HCEC 1CT (cell line): ENCODE measurements at regions not wholly inside any gene's neighbourhood (a gene's known extent, or its start where the extent isn't known, plus 50 kb on each side); places are given as distances from the start of the nearest gene placed in this dataset.

Source experiments
- DNase-seq: peaks from one replicate; pipeline ENCODE4 v3.0.0-alpha.2; 2017

GRCh38 chr6:71531841-71532240 lies 243.2 kb downstream of the OGFRL1 start:
- no peak for DNase-seq

- peak; percentile 38 for DNase-seq
Measured at GRCh38 chr6:71533939-71534379, 245.3 kb downstream of the OGFRL1 start.

- DNase-seq = no peak
Measured at GRCh38 chr6:71534921-71535320, 246.3 kb downstream of the OGFRL1 start.

- DNase-seq = peak; percentile 35
Measured at GRCh38 chr6:71537717-71538116, 249.1 kb downstream of the OGFRL1 start.

- DNase-seq = peak; percentile 65
Measured at GRCh38 chr6:71544028-71544427, 255.4 kb downstream of the OGFRL1 start.

DNA sequence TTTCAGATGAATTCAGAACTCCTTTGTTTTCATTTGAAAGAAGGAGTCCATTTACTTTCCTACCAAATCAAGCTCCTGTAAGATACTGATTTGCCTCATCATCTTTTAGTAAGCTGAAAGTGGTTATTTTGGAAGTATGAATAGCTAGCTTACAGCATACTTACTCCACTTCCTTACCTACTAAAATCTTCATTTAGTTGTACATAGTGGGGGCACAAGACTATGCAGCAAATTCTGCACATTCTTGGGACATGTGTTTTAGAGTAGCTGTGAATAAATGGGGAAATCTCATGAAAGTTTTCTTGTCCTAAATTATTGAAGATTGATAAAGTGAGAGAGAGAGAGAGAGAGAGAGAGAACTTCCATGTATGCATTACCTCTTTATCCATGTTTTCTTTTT lies 256.3 kb downstream of the OGFRL1 start:
- DNase-seq = no peak

DNA sequence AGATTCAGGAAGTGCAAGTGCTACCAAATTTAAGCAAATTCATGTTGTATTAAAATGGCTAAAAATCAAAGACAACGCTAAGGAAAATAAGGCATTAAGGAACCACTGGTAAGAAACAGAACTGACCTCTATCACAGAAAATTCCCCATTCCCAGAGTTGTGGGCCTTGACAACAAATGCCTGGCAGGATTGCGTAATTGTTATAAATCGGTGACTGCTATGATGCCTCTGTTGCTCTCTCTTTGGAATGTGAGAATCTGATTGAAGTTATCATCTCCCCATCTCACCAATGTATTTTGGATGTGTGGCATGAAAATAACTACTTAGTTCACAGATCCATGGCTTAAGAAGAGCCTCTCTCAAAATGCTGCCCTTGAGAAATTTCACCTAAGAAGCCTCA lies 257.3 kb downstream of the OGFRL1 start:
- no peak for DNase-seq

DNA sequence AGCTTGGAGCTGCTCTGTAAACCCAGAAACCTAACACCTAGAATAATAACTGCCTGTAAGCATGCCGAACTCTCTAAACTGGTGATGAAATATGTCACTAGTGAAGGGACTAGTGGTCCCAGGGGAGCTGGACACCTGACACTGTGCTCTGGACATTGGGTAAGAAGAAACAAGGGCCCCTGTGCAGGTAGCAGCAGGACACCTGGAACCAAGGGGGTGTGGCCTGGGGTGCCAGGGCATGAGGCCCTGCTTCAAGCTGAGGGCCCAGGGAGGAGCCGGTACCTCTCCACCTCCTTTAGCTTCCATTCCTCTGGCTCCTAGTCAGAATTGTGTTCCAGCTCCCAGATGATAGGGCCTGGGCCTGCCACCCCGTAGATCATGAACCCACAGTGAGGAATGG lies 263.2 kb downstream of the OGFRL1 start:
- no peak for DNase-seq

GRCh38 chr6:71556141-71556540 lies 267.5 kb downstream of the OGFRL1 start:
- DNase-seq = no peak

- no peak for DNase-seq
Measured at GRCh38 chr6:71558974-71559373, 270.4 kb downstream of the OGFRL1 start.

GRCh38 chr6:71567562-71567961 lies 279.0 kb downstream of the OGFRL1 start:
- DNase-seq = no peak

DNA sequence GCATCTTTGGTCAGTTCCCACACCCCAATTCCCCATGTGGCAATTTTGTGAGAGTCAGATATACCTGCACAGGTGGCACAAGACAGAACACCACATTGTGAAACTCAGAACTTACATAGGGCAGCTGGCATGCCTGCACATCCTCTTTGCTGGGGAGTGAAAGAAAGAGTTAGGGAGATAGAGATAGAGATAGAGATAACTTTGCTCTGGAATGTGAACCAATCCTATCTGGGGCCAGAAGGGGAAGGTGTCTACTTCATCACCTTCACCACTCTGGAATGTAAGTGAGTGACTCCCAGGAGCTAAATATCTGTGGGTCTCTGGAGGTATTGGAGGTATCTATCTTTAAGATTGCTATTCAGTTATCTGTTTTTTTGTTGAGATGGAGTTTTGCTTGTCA lies 289.2 kb downstream of the OGFRL1 start:
- DNase-seq = no peak

DNA sequence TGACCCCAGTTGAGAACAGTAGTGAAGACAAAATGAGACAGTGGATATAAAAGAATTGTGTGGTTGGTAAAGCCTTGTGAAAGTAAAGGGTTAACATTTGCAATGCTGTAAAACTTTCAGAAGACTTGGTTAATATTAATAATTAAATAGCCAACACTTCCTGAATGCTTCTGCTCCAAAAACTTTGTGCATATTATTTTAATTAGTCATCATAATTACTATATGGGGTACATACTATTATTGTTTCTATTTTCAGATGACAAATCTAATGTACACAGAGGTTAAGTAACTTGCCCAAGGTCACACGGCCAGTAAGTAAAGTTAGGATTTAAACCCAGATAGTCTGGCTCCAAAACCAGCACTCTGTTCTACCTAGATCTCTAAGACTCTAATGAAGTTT lies 291.3 kb downstream of the OGFRL1 start:
- no peak for DNase-seq

DNA sequence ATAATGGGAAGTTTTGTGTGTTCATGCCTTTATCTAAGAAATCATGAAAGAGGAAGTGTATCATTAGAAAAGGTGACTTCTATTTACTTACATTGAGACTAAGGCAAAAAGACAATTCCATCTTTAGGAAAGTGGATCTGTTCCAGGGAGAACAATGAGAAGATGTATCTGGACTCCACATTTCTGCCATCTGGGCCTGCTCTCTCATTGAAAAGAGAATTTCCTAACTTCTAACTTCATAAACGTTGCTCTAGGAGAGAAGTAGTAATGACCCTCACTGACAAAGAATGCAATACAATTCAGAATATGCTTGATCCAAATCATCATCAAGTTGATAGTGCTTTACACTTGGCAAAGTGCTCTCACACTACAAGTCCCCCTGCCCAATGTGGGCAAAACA lies 294.2 kb downstream of the OGFRL1 start:
- no peak for DNase-seq

GRCh38 chr6:71584712-71585436 lies 296.3 kb downstream of the OGFRL1 start:
- DNase-seq = no peak

GRCh38 chr6:71585472-71585871 lies 296.9 kb downstream of the OGFRL1 start:
- no peak for DNase-seq

DNA sequence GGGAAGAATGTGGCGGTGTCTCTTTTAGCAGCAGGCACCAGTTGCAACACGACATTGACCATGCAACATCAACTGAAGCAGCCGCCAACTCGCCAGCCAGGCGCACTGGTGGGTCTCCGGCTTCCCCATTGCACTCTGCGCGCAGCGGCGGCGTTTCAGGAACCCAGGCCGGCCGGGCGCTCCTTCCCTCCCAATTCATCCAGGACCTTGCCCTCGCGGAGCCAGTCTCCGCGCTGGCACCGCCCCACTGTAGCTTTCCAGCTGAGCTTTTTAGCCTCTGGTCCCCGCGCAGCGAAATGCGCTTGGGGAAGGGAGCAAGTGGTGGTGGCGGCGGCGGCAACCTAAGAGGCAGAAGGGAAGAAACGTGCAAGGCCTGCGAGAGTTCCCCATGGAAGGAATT lies 297.9 kb upstream of the RIMS1 start:
- DNase-seq = no peak

- no peak for DNase-seq
Measured at GRCh38 chr6:71589254-71589653, 297.1 kb upstream of the RIMS1 start.

DNA sequence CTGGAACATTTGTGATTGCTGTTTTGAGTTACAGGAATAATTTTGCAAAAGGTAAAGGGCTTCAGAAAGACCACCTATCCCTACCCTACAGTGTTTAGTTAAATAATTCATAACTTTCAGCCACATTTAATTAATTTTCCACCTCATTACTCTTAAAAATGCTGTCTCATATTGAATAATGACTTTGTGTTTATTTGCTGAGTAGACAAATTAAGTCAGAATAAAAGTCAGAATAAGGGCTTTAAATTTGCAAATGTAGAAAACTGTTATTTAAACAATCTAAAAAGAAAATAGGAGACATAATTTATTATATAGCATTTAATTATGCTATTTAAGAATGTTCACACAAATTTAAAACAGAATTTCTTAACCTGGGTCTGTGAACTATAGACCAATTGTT lies 293.7 kb upstream of the RIMS1 start:
- no peak for DNase-seq

DNA sequence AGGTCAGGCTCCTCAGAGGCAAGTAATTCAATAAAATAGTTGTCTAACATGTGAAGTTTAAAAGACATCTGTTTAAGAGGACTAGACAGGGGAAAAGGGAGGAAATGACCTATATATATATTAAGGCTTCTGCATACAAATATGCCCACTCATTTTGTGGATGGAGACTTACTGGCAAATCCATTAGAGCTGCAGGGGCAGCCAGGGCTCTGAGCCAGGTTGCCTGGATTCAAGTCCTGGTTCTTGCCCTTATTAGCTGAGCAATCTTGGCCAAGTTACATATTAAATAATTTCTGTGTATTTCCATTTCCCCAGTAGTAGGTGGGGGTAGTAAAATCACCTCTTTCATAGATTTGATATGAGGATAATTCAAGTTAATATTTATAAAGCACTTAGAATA lies 287.0 kb upstream of the RIMS1 start:
- DNase-seq = no peak

- peak; percentile 45 for DNase-seq
Measured at GRCh38 chr6:71602385-71603007, 283.9 kb upstream of the RIMS1 start.

DNA sequence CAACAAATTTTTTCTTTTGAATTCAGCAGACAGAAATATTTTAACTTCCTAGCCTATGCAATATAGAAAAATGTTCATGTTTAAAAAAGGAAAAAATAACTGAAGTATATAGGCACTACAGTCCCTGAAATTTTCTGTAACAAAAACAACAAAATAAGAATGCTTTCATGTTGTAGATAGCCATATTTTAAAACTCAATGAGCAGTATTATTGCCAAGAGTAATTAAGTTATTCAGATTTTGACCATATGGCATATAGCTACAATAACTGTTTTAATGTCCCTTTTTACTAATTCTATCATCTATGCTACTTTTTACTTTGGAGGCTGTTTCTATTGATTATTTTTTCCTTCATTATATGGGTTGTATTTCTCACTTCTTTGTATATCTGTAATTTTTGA lies 283.3 kb upstream of the RIMS1 start:
- no peak for DNase-seq

GRCh38 chr6:71608646-71609045 lies 277.7 kb upstream of the RIMS1 start:
- DNase-seq = peak; percentile 7

GRCh38 chr6:71619836-71620235 lies 266.5 kb upstream of the RIMS1 start:
- DNase-seq = no peak
